GM12878 (cell line): ENCODE measurements at regions not wholly inside any gene's neighbourhood (a gene's known extent, or its start where the extent isn't known, plus 50 kb on each side); places are given as distances from the start of the nearest gene placed in this dataset.

Experiments
- ATAC-seq: fragments of 200-7000 bp; cut with Tn5 transposase; 3 replicates; pipeline ENCODE4 v1.9.1; 2020; ENCODE audit warnings: mild to moderate bottlenecking, moderate library complexity
- BruUV-seq: library from RNA; stranded (reverse); fragments of 400-500 nt; replicated peaks from 2 replicates; lab custom pipeline; 2021; lab: Mats Ljungman, UMichigan
- CTCF ChIA-PET: fragments of 300-600 bp; sonication (Branson Sonifier 250); formaldehyde crosslinking; extraction: SDS; loops from one replicate; lab custom pipeline; 2021; ENCODE audit warnings: inconsistent platforms; lab: Yijun Ruan, JAX
- POLR2A ChIA-PET: fragments of 350-600 bp; formaldehyde crosslinking; extraction: SDS; loops from one replicate; lab custom pipeline; 2021; ENCODE audit warnings: inconsistent platforms; lab: Charles Lee
- RAD21 ChIA-PET: fragments of 300-600 bp; sonication (Branson Sonifier 250); formaldehyde crosslinking; loops from one replicate; lab custom pipeline; 2023; ENCODE audit warnings: antibody characterized with exemption; ENCODE audit not compliant: unreplicated experiment; lab: Charles Lee
- SMC1A ChIA-PET: fragments of 300-600 bp; sonication (Branson Sonifier 250); formaldehyde crosslinking; loops from one replicate; lab custom pipeline; 2023; ENCODE audit not compliant: unreplicated experiment, uncharacterized antibody; lab: Charles Lee
- DNase-seq: peaks from one replicate; pipeline ENCODE4 v3.0.0-alpha.2; 2011; ENCODE audit warnings: low read depth, low spot score
- FAIRE-seq: peaks from 3 replicates; lab custom pipeline; 2011; peaks lifted over from hg19 to GRCh38; lab: Jason Lieb, UNC
- H2AFZ ChIP-seq: 2 replicates; pipeline ENCODE4 v1.6.0; 2011; ENCODE audit warnings: low read depth, low read length, control low read depth; ENCODE audit not compliant: control insufficient read depth
- H3K27ac ChIP-seq: 2 replicates; pipeline ENCODE4 v1.5.1; 2011; ENCODE audit warnings: control low read depth; ENCODE audit not compliant: control insufficient read depth, insufficient read depth
- H3K27me3 ChIP-seq, 2 experiments: replicated peaks in 1 of 2; 2 replicates each; pipeline versions ENCODE4 v1.6.0 to v1.6.1; 2011; ENCODE audit warnings: low read length in 1 of 2; ENCODE audit not compliant: control insufficient read depth in 2 of 2, insufficient read depth in 2 of 2
- H3K36me3 ChIP-seq, 2 experiments: 2 replicates each; pipeline ENCODE4 v1.5.1; 2011; ENCODE audit warnings: low read length in 1 of 2; ENCODE audit not compliant: control insufficient read depth in 2 of 2, insufficient read depth in 2 of 2
- H3K4me1 ChIP-seq: 2 replicates; pipeline ENCODE4 v1.6.1; 2011; ENCODE audit warnings: mild to moderate bottlenecking, low read length, moderate library complexity, mixed read lengths; ENCODE audit not compliant: control insufficient read depth, insufficient read depth
- H3K4me2 ChIP-seq: 2 replicates; pipeline ENCODE4 v1.6.0; 2011; ENCODE audit warnings: control low read depth; ENCODE audit not compliant: control insufficient read depth, insufficient read depth
- H3K4me3 ChIP-seq: fragments of 200-600 bp; sonication (generic); 2 replicates; pipeline ENCODE4 v1.5.1; 2016
- H3K79me2 ChIP-seq: 2 replicates; pipeline ENCODE4 v1.6.0; 2011; ENCODE audit warnings: low read length; ENCODE audit not compliant: control insufficient read depth, insufficient read depth
- H3K9ac ChIP-seq: 2 replicates; pipeline ENCODE4 v1.8.0; 2011; ENCODE audit warnings: low read length, control low read depth, mixed read lengths; ENCODE audit not compliant: control insufficient read depth, insufficient read depth
- H3K9me3 ChIP-seq: replicated peaks from 3 replicates; pipeline ENCODE4 v1.5.1; 2011; ENCODE audit warnings: mild to moderate bottlenecking, low read length; ENCODE audit not compliant: control insufficient read depth, insufficient read depth
- H4K20me1 ChIP-seq: 2 replicates; pipeline ENCODE4 v1.6.0; 2011; ENCODE audit not compliant: control insufficient read depth, insufficient read depth
- BHLHE40 ChIP-seq, 2 experiments: fragments of 450-650 bp in 1 of 2; IDR thresholded peaks; 2 replicates each; pipeline ENCODE4 v1.6.1; 2011 to 2017; ENCODE audit warnings: low read depth in 2 of 2, borderline replicate concordance in 1 of 2, improper control_type of control experiment in 1 of 2, low read length in 1 of 2, mild to moderate bottlenecking in 1 of 2
- EGR1 ChIP-seq, 2 experiments: IDR thresholded peaks; 1 replicate in 1 of 2; 2 replicates in 1 of 2; pipeline ENCODE4 v1.6.1; 2011 to 2012; ENCODE audit warnings: low read depth in 2 of 2, low read length in 2 of 2, borderline replicate concordance in 1 of 2, mild to moderate bottlenecking in 1 of 2, moderate library complexity in 1 of 2
- HDAC2 ChIP-seq: fragments of 200-600 bp; sonication (generic); IDR thresholded peaks from 2 replicates; pipeline ENCODE4 v1.6.1; 2017
- HDAC6 ChIP-seq: fragments of 200-600 bp; sonication (generic); IDR thresholded peaks from one replicate; pipeline ENCODE4 v1.8.0; 2017; ENCODE audit warnings: antibody characterized with exemption; ENCODE audit not compliant: unreplicated experiment
- MEF2A ChIP-seq: IDR thresholded peaks from 2 replicates; pipeline ENCODE4 v1.6.1; 2011; ENCODE audit warnings: low read depth, mild to moderate bottlenecking, low read length, moderate library complexity; ENCODE audit not compliant: insufficient read depth
- NR2F1 ChIP-seq: fragments of 450-650 bp; conservative IDR thresholded peaks from 2 replicates; pipeline ENCODE4 v1.6.1; 2017; ENCODE audit warnings: mild to moderate bottlenecking
- RCOR1 ChIP-seq: conservative IDR thresholded peaks from 2 replicates; pipeline ENCODE4 v1.6.1; 2012; ENCODE audit warnings: low read depth, low read length, improper control_type of control experiment
- SMAD1 ChIP-seq: fragments of 450-650 bp; IDR thresholded peaks from 2 replicates; pipeline ENCODE4 v1.6.1; 2018; ENCODE audit warnings: mild to moderate bottlenecking, low read depth; ENCODE audit not compliant: partially characterized antibody
- SMC3 ChIP-seq: IDR thresholded peaks from 2 replicates; pipeline ENCODE4 v1.6.1; 2011; ENCODE audit warnings: low read length, improper control_type of control experiment, borderline replicate concordance
- WGBS: methylation state at CpG from one replicate; pipeline ENCODE4 v1.1.6; 2016; ENCODE audit warnings: low lambda C conversion rate; ENCODE audit not compliant: insufficient replicate concordance, insufficient coverage; ENCODE audit errors: missing lambda C conversion rate; 5-methylcytosine and 5-hydroxymethylcytosine counted together
- in situ Hi-C: fragments of 300-500 bp; cut with MboI; formaldehyde crosslinking; loops from 9 replicates; pipeline ENCODE4 v1.14.3; 2018; ENCODE audit warnings: mixed read lengths
- intact Hi-C: fragments of 100-400 bp; cut with micrococcal nuclease; formaldehyde crosslinking; loops from one replicate; pipeline ENCODE4 v1.14.2; 2022; ENCODE audit not compliant: unreplicated experiment
- TF ChIP-seq, protein P1 (sequence below): fragments of 450-650 bp; IDR thresholded peaks from 2 replicates; pipeline ENCODE4 v1.6.1; 2018; ENCODE audit warnings: mild to moderate bottlenecking, low read depth, moderate library complexity; ENCODE audit not compliant: partially characterized antibody

DNA sequence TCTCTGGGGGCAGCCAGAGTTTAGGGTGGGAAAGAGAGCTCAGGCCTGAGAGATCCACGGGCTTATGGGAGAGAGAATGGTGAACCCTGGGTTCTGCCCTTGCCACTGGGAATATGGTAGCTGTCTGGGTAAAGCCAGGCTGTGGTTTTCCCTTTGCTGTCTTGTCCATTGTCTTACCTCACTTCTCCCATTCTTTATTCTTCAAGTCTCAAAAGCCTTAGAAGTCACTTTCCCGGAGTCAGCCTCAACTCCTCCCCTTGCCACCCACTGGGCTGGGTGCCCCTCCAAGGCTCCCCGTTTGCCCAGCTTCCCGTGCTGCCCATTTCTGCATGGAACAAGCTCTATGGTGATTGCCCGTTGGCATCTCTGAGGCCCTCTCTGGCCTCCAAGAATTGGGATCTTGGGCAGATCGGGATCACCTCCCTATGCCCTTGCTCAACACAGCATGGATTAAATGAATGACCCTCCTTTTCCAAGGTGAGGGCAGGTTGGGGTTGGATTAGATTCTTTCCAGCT, 228.2 kb downstream of the HAUS1 start (continued):
- TF ChIP-seq NR2F1 (no peak), RCOR1 (no peak), SMAD1 (no peak)

DNA sequence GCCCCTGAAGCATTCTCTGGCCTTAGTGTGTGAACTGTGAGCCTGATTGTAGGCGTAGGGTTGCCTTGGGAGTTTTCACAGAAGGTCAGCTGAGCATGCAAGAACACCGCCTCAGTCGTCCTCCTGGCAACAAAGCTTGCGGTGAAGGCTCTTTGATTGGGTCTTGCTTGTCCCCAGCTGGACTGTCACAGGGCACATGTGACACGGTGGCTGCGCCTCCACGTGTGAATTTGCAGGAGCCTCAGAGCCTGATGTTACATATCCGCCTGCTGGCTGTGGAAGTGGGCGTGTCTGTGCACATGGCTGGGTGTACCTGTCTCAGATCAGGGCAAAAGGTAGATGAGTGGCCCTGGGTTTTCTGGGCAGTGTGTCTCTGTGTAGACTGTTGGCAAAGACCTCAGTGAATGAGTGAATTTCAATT, 228.7 kb downstream of the HAUS1 start:
- intact Hi-C loops (no loop called here), in situ Hi-C loops (no loop called here)
- ChIA-PET CTCF (no interaction called here), RAD21 (no interaction called here), POLR2A (no interaction called here), SMC1A (no interaction called here)
- no peak for ATAC-seq
- WGBS, result 63% methylated on average over 9 of the region's 9 CpGs
- no peak overlapping the region for H2AFZ ChIP-seq
- no peaks in the 10 kb centered on the region for H4K20me1 ChIP-seq
- DNase-seq, result no peak
- no peak overlapping the region for H3K4me3 ChIP-seq
- H3K36me3 ChIP-seq, result no peaks in the 10 kb centered on the region
- no peak overlapping the region for H3K4me2 ChIP-seq
- no TSS peak for BruUV-seq
- peaks cover 4 to 9% of the 10 kb centered on the region in 2 experiments for H3K27me3 ChIP-seq
- H3K79me2 ChIP-seq, result no peaks in the 10 kb centered on the region
- H3K27ac ChIP-seq, result no peak overlapping the region
- no peaks in the 10 kb centered on the region for H3K9me3 ChIP-seq
- no peak for FAIRE-seq
- H3K4me1 ChIP-seq, result no peaks in the 10 kb centered on the region
- H3K9ac ChIP-seq, result no peak overlapping the region
- TF ChIP-seq SMC3 (no peak), HDAC2 (no peak)

DNA sequence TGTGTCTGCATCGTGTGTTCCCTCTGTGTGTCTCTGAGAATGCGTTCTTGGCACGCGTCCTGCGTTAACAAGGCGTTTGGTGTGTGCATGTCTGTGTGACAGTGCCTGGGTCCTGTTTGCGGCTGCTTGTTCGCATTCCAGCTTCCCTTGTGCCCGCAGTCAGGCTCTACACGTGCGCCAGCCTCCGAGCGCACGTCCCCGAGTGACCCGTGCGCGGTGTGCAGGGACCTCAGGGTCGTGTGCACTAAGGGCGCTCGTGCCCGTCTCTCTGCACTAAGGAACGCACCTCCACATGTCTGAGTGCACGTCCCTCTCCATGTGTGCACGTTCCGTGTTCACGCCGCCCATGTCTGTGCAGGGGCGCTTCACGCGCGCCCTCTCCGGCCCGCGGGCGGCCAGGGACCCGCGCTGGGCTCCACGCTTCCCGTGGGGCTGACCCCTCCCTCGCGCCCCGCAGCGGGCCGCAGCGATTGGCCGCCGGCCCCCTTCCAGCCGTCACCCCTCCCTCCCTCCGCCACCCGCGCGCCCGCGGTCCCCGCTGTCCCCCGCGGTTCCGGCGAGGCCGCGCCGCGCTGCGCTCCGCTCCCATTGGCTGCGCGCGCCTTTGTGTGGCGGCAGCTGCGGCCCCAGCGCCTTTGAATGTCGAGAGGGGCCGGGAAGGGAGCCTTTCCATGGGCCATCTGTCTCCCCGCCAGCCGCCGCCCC, 229.4 kb downstream of the HAUS1 start:
- H3K9me3 ChIP-seq, result no peaks in the 10 kb centered on the region
- no TSS peak for BruUV-seq
- DNase-seq (no peak), ATAC-seq (no peak), FAIRE-seq (no peak)
- in situ Hi-C loops (no loop called here), intact Hi-C loops (no loop called here)
- H3K79me2 ChIP-seq, result no peaks in the 10 kb centered on the region
- CTCF ChIA-PET, result no interaction called here
- no peak overlapping the region for H3K27ac ChIP-seq
- POLR2A ChIA-PET, result no interaction called here
- H3K4me1 ChIP-seq, result 0 out of 2 replicates have a peak, but pooled peaks cover under 1% of the 10 kb centered on the region
- no peak for TF ChIP-seq HDAC2
- peak; percentile 74 for TF ChIP-seq HDAC6
- no peak for TF ChIP-seq EGR1 (IDR thresholded peaks at IDR 0.05; ENCODE audit: borderline replicate concordance in 1 of 2, low read depth in 2 of 2, low read length in 2 of 2)
- TF ChIP-seq, protein P1, sequence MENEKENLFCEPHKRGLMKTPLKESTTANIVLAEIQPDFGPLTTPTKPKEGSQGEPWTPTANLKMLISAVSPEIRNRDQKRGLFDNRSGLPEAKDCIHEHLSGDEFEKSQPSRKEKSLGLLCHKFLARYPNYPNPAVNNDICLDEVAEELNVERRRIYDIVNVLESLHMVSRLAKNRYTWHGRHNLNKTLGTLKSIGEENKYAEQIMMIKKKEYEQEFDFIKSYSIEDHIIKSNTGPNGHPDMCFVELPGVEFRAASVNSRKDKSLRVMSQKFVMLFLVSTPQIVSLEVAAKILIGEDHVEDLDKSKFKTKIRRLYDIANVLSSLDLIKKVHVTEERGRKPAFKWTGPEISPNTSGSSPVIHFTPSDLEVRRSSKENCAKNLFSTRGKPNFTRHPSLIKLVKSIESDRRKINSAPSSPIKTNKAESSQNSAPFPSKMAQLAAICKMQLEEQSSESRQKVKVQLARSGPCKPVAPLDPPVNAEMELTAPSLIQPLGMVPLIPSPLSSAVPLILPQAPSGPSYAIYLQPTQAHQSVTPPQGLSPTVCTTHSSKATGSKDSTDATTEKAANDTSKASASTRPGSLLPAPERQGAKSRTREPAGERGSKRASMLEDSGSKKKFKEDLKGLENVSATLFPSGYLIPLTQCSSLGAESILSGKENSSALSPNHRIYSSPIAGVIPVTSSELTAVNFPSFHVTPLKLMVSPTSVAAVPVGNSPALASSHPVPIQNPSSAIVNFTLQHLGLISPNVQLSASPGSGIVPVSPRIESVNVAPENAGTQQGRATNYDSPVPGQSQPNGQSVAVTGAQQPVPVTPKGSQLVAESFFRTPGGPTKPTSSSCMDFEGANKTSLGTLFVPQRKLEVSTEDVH, result no peak
- TF ChIP-seq BHLHE40 (IDR thresholded peaks at IDR 0.05; ENCODE audit: borderline replicate concordance in 1 of 2, low read depth in 2 of 2, low read length in 1 of 2), result peak in 1 of 2 experiments; percentile 14; a peak in 1 of 4 replicates
- TF ChIP-seq MEF2A, result no peak
- H3K27me3 ChIP-seq, result peaks cover 4 to 9% of the 10 kb centered on the region in 2 experiments
- H4K20me1 ChIP-seq, result no peaks in the 10 kb centered on the region
- no peak overlapping the region for H3K4me2 ChIP-seq
- H3K9ac ChIP-seq, result no peak overlapping the region
- no peak overlapping the region for H3K4me3 ChIP-seq
- WGBS, result 33% methylated on average over 39 of the region's 77 CpGs
- H2AFZ ChIP-seq, result no peak overlapping the region
- RAD21 ChIA-PET, result no interaction called here
- H3K36me3 ChIP-seq, result no peaks in the 10 kb centered on the region
- SMC1A ChIA-PET, result no interaction called here
